ENCODE measurements at regions not wholly inside any gene's neighbourhood (a gene's known extent, or its start where the extent isn't known, plus 50 kb on each side); places are given as distances from the start of the nearest gene placed in this dataset.

DNA sequence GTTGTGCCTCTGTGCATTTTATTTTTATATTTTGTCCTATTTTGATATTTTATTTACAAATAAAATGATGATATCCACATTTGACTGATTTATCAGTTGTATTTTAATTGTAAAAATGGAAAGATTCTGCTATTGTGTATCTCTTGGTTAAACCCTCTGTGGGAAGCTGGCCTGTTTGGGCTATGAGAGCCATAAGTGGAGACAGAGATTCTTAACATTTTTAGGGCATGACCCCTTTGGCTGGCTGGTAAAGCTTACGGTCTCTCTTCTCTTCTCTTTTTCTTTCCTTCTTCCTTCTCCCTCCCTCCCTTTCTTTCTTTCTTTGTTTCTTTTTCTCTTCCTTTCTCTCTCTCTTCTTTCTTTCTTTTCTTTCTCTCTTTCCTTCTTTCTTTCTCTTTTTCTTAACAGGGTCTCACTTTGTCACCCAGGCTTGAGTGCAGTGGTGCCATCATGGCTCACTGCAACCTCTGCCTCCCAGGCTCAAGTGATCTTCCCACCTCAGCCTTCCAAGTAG is 172.3 kb upstream of the CDYL start:
- intact Hi-C loops (cut with micrococcal nuclease), result no loop called here
- DNase-seq (no peak), ATAC-seq (no peak)

DNA sequence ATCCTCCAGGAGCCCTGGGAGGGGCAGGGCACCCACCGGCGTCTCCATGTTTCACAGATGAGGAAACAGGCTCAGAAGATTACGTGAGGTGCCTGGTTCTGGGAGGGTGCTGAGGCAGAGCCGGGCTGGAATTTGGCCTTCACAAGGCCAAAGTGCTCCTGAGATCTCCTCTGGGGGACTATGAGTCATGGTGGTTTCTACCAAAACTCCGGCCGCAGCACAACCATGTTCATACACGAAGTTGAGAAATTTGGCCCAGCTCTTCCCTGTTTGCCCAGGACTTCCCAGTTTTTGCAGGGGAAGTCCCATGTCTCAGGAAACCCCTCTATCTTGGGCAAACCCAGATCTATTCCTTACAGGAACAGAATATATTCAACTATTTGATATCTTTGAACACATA is 172.9 kb upstream of the CDYL start:
- intact Hi-C loops (cut with micrococcal nuclease), result no loop called here

DNA sequence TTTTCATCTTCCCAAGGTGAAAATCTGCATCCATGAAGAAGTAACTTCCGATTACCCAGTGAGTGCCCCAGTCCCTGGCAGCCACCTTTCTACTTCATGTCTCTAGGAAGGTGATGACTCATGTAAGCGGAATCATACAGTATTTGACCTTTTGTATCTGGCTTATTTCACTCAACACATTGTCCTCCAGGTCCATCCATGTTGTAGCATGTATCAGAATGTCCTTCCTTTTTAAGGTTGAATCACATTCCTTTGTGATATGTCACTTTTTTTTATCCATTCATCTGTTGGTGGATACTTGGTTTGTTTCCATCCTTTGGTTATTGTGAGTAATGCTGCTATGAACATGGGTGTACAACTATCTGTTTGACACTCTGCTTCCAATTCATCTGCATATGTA is 176.3 kb upstream of the CDYL start:
- intact Hi-C loops (cut with micrococcal nuclease), result no loop called here
- DNase-seq (no peak), ATAC-seq (peak; percentile 93)

More for the DNA sequence above, 172.9 kb upstream of the CDYL start:
- DNase-seq (peak; percentile 50), ATAC-seq (peak; percentile 75)

DNA sequence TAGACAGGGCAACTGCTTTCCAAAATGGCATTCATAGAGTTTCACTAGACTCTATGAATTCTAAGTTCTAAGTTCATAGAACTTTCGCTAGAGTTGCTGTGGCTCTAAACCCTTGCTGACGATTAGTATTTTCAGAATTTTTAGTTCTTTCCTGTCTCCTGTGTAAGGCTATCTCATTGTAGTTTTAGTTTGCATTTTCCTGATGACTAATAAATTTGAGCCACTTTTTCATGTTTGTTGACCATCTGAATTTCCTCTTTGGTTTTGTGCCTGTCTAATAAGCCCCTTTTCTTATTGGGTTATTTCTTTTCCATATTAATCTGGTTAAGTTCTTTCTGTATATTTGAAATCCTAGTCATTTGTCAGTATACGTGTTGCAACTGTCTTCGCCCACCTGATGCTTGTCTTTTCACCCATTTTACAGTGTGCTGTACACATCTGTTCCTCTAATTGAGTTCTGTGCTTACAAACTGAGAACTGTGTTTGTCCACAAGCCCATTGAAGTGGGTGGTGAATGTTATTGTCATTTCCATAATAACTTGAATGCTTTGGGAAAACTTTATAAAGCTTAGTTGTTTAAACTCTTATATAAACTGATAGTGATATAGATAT is 177.7 kb upstream of the CDYL start:
- intact Hi-C loops (cut with micrococcal nuclease), result no loop called here
- ATAC-seq, result no peak

DNA sequence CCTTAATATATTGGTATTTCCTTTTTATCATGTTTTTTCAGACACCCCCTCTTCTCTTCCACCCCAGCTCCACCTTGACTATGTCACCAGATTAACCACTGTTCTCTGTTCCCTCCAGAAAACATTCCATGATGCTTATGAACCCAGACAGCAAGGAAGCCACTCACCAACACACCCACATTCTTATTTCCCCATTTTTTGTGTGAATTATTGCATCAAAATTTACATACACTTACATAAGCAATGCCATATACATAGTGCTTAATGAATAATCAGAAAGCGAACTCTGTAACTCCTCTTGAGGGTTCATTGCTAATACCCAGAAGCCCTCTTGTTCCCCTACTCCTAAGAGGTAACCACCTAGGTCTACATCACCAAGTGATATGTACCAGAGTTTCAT is 182.3 kb upstream of the CDYL start:
- intact Hi-C loops (cut with micrococcal nuclease), result no loop called here
- DNase-seq, result no peak
- ATAC-seq, result no peak

More for the DNA sequence above, 177.7 kb upstream of the CDYL start:
- DNase-seq, result no peak

DNA sequence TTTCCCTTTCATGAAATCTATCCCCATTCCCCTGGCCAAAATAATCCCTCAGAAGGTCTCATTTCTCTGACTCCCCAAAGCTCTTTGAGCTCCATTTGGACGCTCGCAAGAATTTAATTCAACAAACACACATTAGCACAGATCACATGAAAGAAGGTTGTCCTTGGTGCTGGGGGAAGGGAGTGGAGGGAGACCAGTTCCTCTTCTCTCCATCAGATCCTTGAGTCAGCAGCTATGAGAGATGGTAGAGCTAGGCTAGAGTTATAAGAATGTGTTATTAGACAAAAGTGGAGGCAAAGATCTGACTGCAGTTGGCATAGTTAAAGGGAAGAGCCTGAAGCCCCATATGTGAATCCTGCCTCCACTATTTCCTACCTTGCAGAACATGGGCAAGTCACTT is 184.2 kb upstream of the CDYL start:
- no peak for DNase-seq
- intact Hi-C loops (cut with micrococcal nuclease), result no loop called here
- no peak for ATAC-seq

DNA sequence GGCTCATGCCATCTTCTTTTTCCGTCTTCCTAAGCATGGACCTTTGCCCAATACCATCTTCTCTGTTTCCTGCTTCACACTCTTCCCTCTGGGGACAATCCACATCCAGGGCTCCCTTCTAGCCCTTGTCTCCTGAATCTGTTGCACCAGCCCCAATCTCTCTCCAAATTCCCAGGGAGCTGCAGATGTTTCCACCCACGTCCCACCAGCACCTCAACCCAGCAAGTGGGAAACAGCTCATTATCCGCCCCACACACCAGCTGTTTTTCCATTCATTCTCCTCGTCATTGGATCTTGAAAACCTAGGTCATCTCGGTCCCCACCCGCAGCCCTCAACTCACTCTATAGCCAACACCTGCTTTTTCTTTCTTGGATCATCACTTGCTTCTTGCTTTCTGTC is 185.0 kb upstream of the CDYL start:
- no peak for DNase-seq
- intact Hi-C loops (cut with micrococcal nuclease), result no loop called here
- no peak for ATAC-seq

DNA sequence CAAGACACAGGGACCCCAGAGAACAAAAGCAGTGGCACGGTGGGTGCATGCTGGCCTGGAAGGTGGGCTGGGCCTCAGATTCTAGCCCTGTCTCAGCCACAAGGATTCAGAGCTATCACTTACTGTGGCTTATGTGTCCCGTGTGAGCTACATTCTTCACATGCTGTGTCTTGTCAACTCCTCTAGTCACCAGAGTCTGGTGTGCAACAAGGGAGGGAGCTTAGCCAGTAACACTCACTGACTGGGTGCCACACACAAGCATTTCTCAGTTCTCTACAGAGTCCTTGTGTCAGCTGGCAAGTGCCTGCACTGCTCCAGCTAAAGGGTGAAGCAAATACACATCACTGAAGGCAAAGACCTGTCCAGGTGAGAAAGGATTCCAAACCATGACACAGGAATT is 186.9 kb upstream of the CDYL start:
- intact Hi-C loops (cut with micrococcal nuclease), result no loop called here
- no peak for DNase-seq
- ATAC-seq, result no peak

DNA sequence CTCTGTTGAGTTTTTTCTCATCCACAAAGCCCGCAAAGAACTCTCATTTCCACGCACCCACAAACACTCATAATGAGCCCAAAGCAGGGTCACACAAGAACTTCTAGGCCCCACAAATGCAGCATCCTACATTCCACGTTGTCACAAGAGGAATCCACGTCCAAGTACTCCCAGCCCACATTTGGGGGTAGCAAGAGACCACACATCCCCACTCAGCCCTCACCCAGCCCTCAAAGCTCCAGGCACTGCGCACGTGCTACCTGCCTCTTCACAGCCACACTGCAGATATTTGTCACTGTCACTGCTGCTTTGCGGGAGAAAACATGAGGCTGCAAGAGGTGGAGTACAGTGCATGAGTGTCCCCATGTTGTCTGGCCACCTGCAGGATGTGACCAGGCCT is 187.6 kb upstream of the CDYL start:
- DNase-seq (no peak), ATAC-seq (no peak)
- intact Hi-C loops (cut with micrococcal nuclease), result no loop called here

DNA sequence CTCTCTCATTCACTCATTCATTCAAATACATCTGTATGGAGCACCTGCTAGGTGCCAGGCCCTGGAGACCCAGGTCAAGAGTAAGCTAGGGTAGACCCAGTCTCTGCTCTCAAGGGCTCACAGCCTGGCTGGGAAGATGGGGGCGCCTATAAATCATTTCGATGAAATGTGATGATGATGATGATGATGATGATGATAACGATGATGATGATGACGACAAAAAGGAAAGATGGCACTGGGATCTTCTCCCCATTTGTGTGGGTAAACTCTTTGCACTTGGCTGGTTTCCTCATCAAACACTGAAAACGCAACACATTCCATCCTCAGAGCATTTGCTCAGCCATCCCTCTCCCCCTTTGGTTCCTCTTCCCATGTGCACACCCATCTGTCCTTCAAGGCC is 188.0 kb upstream of the CDYL start:
- no peak for DNase-seq
- no peak for ATAC-seq
- intact Hi-C loops (cut with micrococcal nuclease), result no loop called here

DNA sequence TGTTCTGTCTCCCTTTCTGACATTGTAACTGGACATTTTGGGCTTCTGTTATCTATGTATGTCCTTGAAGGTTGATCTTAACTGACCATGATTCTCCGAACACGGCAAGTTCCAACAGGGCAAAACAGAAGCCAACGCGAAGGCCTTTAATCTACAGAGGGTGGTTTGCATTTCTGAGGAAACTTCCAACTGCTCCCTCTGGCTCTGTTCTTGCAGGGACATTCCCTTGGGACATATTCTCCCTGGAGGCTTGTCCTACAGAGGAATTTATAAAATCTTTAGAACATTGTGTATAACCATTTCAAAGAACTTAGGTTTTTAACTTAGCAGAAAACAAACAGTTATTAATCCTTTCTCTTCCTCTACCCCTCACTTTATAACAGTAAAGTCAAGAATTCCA is 189.0 kb upstream of the CDYL start:
- intact Hi-C loops (cut with micrococcal nuclease), result no loop called here
- no peak for ATAC-seq

DNA sequence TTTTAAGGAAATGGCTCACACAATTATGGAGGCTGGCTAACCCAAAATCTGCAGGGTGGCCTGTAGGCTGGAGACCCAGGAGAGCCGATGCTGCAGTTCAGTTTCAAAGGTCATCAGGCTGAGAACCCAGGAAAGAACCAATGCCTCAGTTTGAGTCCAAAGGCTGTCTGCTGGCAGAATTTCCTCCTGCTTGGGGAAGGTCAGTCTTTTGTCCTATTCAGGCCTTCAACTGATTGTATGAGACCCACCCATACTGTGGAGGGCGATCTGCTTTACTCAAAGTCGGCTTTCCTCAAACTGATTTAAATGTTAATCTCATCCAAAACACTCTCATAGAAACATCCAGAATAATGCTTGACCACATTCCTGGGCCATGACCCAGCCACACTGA is 189.7 kb upstream of the CDYL start:
- DNase-seq (no peak), ATAC-seq (no peak)
- intact Hi-C loops (cut with micrococcal nuclease), result no loop called here

More for the DNA sequence above, 189.0 kb upstream of the CDYL start:
- DNase-seq, result no peak

DNA sequence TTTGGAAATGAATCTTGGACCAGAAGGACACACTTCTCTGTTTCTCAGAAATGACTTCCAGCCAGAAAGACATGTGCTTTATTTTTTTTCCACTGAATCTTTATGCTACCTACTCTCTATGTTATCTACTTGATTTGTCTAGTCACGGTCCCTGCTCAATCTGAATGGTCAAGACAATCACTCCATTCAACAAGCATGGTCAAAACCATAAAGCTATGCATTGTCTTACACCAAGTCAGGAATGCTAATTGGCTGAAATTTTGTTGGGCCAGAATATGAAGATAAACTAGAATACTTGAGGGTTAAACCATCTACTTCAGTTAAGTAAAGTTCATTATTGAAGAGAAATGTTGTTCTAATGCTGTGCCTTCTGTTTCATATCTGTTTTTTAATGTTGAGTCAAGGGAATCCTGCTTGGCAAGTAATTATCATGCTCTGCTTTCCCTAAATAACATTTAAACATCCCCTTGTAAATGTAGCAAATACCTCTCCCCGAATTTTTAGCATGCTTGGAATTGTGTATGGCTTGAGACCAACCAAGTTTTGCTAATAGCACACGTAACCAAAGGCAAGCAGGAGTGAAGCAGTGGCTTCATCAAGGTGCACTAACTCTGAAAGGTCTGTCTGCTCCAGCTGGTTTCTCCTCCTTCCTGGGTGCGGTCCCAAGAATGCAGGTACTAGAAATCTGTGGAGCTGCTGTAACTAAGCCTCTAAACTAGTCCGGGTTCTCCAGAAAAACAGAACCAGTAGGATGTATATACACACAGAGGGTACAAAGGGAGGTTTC is 190.3 kb upstream of the CDYL start:
- intact Hi-C loops (cut with micrococcal nuclease), result no loop called here

DNA sequence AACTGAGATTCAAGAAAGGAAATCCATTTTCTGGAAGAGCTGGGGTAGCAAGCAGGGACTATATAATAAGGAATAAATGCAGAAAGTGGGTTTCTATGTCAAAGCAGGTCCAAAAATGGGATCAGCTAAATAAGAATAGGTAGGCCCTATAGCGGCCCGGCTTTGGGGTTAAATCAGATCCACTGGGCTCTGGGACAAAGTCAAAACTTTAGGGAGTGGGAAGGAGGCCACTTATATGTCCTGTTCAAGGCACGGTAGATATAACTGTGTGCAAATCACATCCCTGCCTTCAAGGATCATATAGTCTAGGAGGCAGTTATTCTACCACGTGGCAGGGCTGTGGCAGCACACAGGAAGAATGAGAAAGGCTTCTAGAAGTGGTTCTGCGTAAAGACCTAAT is 191.4 kb upstream of the CDYL start:
- intact Hi-C loops (cut with micrococcal nuclease), result no loop called here
- DNase-seq (no peak), ATAC-seq (no peak)

More for the DNA sequence above, 190.3 kb upstream of the CDYL start:
- no peak for ATAC-seq
- no peak for DNase-seq

DNA sequence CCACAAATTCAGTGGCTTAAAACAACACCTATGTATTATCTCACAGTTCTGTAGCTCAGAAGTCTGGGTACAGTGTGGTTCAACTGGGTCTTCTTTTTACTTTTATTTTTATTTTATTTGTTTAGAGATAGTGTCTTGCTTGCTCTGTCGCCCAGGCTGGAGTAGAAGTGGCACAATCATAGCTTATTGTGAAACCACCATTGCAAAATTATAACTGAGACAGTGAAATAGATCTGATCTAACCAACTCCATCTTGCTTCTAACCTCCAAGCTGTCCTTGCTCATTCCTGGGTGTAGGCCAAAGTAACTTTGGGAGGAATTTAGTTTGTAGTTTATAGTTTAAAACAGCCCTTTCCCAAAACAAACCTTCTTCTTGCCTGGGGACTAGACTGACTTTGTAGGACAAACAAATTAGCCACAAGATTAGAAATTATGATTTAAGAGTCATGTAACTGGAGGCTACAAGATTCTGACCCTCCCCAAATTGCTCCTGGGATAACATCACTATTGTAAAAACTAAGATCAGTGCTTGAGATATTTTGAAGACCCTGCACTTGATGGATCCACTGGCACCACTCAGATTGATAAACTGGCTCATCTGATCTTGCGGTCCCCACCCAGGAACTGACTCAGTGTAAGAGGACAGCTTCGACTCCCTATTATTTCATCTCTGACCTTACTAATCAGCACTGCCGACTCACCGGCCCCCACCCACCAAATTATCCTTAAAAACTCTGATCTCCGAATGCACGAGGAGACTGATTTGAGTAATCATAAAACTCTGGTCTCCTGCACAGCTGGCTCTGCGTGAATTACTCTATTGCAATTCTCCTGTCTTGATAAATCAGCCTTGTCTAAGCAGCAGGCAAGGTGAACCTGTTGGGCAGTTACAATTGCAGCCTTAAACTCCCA is 193.4 kb upstream of the CDYL start:
- intact Hi-C loops (cut with micrococcal nuclease), result no loop called here
- DNase-seq (no peak), ATAC-seq (peak; percentile 39)

DNA sequence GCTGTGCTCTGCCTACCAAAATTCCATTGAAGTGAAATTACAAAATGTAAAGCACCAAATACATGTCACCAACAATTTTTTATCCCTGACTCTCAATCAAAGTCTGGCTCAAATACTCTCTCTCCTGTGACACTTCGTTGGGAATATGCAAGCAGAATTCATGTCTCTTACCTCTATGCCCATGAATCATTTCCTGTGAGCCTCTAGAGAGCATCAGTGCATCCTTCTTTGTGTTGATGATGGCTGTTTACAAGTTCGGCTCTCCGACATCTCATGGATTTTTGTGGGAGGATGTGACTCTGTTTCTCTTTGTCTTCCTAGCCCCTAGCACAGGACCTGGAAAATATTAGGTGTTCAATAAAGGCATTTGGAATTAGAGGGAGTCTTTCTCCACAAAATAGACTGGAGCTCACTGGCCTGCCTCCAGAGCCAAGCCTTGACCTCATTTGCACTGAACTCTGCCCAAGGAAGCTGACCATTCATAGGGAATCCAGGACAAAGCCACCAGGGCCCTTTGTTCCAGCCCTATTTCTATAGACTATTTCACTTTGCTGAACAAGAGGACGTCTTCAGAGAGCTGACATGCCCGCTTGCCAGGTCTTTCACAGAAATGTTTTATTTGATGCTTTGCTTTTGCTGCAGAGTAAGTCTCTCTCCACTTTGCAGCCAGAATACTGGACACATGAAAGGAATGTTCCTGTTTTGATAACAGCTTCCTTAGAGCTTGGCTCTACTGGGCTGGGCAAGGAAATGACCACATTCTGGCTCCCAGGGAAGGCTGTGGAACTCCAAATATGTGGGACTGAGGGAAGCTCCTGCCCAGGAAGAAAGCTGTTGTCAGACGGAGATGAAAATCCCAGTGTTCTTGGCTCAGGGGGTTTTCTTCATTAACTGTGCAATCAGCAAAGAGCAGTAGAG is 194.5 kb upstream of the CDYL start:
- peak; percentile 70 for ATAC-seq
- DNase-seq, result no peak
- intact Hi-C loops (cut with micrococcal nuclease), result no loop called here

DNA sequence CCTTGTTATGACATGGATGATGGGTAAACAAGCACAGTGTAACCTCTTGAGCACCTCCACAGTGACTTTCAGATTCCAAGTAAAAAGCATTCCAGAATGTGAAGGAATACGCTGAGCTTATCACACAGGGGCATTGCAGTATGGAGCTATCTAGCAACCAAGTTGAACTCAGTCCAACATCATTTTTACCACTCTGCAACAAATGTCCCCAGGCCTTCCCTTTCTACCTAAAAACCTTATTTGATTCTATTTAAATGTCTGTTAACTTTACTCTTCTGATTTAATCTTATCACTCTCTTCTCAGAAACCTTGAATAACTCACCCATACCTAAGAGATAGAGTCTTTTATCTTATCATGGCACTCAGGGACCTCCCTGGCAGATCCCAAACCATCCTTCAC is 195.8 kb upstream of the CDYL start:
- no peak for DNase-seq
- intact Hi-C loops (cut with micrococcal nuclease), result no loop called here
- ATAC-seq, result no peak

DNA sequence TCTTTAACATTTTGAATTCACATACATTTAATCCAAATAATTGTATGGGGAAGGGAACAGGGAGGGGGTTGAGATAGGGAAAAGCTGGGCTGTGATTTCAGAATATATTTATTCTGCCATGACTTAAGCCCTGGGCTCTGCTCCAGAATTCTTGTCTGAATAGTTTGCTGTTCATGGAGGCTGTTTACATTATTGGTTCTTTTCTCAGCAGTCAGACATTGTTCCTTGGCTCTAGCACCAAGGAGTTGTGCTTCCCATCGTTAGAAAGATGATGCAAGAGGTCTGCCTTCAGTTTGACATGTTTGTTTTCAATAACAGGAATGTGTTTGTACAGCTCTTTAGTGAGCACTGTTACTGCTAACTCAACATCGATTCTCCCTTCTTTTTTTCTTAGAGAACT is 198.8 kb upstream of the CDYL start:
- DNase-seq (no peak), ATAC-seq (peak; percentile 43)

DNA sequence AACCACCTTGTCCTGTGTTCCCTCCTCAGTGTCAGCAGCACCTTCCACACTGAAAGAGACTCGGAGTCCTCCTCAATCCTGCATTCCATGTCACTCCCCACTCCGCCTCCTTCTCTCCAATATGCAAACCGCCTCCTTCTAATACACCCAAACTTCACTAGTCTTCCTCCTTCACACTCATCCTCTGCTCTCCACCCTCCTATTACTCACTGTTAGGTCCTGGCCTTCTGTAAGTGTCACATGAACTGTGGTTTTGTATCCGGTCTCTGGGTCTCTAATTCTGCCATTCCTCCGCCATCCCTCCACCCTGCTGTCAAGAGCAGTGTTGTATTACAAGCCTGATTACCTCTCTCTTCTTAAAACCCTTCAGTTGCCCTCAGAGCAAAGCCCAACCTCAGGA is 200.5 kb upstream of the CDYL start:
- DNase-seq (no peak), ATAC-seq (no peak)
- intact Hi-C loops (cut with micrococcal nuclease), result no loop called here

More for the DNA sequence above, 198.8 kb upstream of the CDYL start:
- intact Hi-C loops (cut with micrococcal nuclease), result no loop called here

All from left ventricle myocardium superior (tissue), 1 donor.